Endothelial cell of umbilical vein (primary cell): ENCODE measurements at regions not wholly inside any gene's neighbourhood (a gene's known extent, or its start where the extent isn't known, plus 50 kb on each side); places are given as distances from the start of the nearest gene placed in this dataset.

Source experiments
- EZH2 ChIP-seq: IDR thresholded peaks from 2 replicates; pipeline ENCODE4 v1.6.1; 2012; ENCODE audit warnings: borderline replicate concordance, low read depth, mild to moderate bottlenecking, moderate library complexity, low read length, inconsistent platforms; ENCODE audit not compliant: severe bottlenecking
- GATA2 ChIP-seq: IDR thresholded peaks from 2 replicates; pipeline ENCODE4 v1.7.0; 2011; ENCODE audit warnings: low read depth, mild to moderate bottlenecking, moderate library complexity, mixed read lengths, low read length; ENCODE audit not compliant: insufficient read length, insufficient read depth
- POLR2A ChIP-seq: IDR thresholded peaks from 2 replicates; pipeline ENCODE4 v1.6.1; 2012; ENCODE audit warnings: low read depth, mild to moderate bottlenecking, control low read depth, low read length
- POLR2AphosphoS5 ChIP-seq: IDR thresholded peaks from 2 replicates; pipeline ENCODE4 v1.6.1; 2012; ENCODE audit warnings: low read depth, mild to moderate bottlenecking, control low read depth, low read length, moderate library complexity; ENCODE audit not compliant: insufficient read depth
- TF ChIP-seq, protein P1 (sequence below), 2 donors: IDR thresholded peaks; 1 replicate in 1 of 2; 2 replicates in 1 of 2; pipeline ENCODE4 v1.5.1; 2011; ENCODE audit warnings: low read length in 2 of 2, mild to moderate bottlenecking in 2 of 2, moderate library complexity in 2 of 2, control low read depth in 1 of 2, inconsistent platforms in 1 of 2, low read depth in 1 of 2; ENCODE audit not compliant: insufficient read depth in 1 of 2; ENCODE audit errors: extremely low read depth in 1 of 2
- TF ChIP-seq, protein P2 (sequence below): IDR thresholded peaks from 2 replicates; pipeline ENCODE4 v1.6.1; 2011; ENCODE audit not compliant: insufficient read depth, insufficient read length

DNA sequence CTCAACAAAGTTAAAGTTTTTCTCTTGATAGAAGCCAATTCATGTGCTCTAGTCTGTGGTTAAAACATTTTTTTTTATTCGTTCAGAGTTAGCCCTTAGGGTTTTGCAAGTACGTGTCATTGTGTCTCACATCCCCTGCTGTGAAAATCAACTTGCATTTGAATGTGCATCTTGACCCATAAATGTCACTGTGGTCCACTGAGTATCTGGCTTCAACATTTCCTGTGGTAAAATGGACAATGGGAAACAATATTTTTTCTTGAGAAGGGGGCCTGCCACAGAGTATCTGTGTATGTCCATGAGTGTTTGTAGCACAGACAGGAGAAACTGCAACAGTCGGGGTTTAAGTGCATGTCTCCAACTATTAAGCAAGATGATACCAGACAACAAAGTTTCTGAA lies 554.8 kb upstream of the TENM3 start:
- TF ChIP-seq, protein P1, sequence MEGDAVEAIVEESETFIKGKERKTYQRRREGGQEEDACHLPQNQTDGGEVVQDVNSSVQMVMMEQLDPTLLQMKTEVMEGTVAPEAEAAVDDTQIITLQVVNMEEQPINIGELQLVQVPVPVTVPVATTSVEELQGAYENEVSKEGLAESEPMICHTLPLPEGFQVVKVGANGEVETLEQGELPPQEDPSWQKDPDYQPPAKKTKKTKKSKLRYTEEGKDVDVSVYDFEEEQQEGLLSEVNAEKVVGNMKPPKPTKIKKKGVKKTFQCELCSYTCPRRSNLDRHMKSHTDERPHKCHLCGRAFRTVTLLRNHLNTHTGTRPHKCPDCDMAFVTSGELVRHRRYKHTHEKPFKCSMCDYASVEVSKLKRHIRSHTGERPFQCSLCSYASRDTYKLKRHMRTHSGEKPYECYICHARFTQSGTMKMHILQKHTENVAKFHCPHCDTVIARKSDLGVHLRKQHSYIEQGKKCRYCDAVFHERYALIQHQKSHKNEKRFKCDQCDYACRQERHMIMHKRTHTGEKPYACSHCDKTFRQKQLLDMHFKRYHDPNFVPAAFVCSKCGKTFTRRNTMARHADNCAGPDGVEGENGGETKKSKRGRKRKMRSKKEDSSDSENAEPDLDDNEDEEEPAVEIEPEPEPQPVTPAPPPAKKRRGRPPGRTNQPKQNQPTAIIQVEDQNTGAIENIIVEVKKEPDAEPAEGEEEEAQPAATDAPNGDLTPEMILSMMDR (IDR thresholded peaks at IDR 0.05; ENCODE audit: extremely low read depth in 1 of 2, insufficient read depth in 1 of 2, low read depth in 1 of 2, low read length in 2 of 2) = no peak
- TF ChIP-seq, protein P2, sequence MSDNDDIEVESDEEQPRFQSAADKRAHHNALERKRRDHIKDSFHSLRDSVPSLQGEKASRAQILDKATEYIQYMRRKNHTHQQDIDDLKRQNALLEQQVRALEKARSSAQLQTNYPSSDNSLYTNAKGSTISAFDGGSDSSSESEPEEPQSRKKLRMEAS = no peak
- no peak for TF ChIP-seq POLR2A
- TF ChIP-seq EZH2 = no peak
- no peak for TF ChIP-seq POLR2AphosphoS5
- no peak for TF ChIP-seq GATA2
